AG04450 (cell line): ENCODE measurements at regions not wholly inside any gene's neighbourhood (a gene's known extent, or its start where the extent isn't known, plus 50 kb on each side); places are given as distances from the start of the nearest gene placed in this dataset.

ENCODE experiments used
- CTCF ChIA-PET: fragments of 300-600, 350-600 bp; formaldehyde crosslinking; extraction: SDS; loops from one replicate; lab custom pipeline; 2022; ENCODE audit warnings: antibody characterized with exemption, inconsistent platforms; lab: Charles Lee
- POLR2A ChIA-PET: fragments of 350-600 bp; formaldehyde crosslinking; extraction: SDS; loops from one replicate; lab custom pipeline; 2021; ENCODE audit warnings: antibody characterized with exemption, inconsistent platforms; lab: Yijun Ruan, JAX
- DNase-seq: peaks from one replicate; pipeline ENCODE4 v3.0.0-alpha.2; 2011; ENCODE audit warnings: low read depth, low spot score
- H3K27ac ChIP-seq: one replicate; pipeline ENCODE4 v1.5.1; 2012; ENCODE audit warnings: low read depth, low read length, control low read depth
- H3K27me3 ChIP-seq: one replicate; pipeline ENCODE4 v1.6.0; 2012; ENCODE audit warnings: low read length; ENCODE audit not compliant: control insufficient read depth, insufficient read depth
- H3K4me3 ChIP-seq: 2 replicates; pipeline ENCODE4 v1.5.1; 2011; ENCODE audit warnings: mild to moderate bottlenecking, low read depth, low read length, control low read depth
- H3K9me3 ChIP-seq: 2 replicates; pipeline ENCODE4 v1.5.1; 2012; ENCODE audit warnings: low read length; ENCODE audit not compliant: control insufficient read depth, insufficient read depth
- TF ChIP-seq, protein P1 (sequence below): IDR thresholded peaks from 2 replicates; pipeline ENCODE4 v1.5.1; 2011; ENCODE audit warnings: low read depth, low read length, control low read depth, inconsistent platforms

DNA sequence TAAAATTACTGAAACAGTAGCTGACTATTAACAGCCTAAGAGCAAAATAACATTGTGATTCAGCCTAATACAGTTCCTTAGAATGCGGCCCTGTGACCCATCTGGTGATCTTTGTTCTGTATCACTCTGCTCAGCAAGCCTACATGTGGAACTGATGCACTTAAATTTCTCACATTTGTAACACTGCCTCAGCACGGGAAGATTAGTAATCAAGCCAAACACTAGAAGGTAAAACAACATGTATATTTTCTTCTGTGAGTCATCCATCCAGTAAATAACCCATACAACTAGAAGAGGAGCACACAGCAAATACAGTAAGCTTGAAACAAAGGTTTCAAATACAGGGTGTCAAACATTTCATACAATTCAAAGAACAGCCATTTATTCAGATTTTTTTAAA, 189.7 kb upstream of the NOX3 start:
- no peaks in the 10 kb centered on the region for H3K27me3 ChIP-seq
- CTCF ChIA-PET = no interaction called here
- no peaks in the 10 kb centered on the region for H3K9me3 ChIP-seq
- TF ChIP-seq, protein P1, sequence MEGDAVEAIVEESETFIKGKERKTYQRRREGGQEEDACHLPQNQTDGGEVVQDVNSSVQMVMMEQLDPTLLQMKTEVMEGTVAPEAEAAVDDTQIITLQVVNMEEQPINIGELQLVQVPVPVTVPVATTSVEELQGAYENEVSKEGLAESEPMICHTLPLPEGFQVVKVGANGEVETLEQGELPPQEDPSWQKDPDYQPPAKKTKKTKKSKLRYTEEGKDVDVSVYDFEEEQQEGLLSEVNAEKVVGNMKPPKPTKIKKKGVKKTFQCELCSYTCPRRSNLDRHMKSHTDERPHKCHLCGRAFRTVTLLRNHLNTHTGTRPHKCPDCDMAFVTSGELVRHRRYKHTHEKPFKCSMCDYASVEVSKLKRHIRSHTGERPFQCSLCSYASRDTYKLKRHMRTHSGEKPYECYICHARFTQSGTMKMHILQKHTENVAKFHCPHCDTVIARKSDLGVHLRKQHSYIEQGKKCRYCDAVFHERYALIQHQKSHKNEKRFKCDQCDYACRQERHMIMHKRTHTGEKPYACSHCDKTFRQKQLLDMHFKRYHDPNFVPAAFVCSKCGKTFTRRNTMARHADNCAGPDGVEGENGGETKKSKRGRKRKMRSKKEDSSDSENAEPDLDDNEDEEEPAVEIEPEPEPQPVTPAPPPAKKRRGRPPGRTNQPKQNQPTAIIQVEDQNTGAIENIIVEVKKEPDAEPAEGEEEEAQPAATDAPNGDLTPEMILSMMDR = no peak
- POLR2A ChIA-PET = no interaction called here
- H3K27ac ChIP-seq = no peak overlapping the region
- DNase-seq = no peak
- H3K4me3 ChIP-seq = no peak overlapping the region

DNA sequence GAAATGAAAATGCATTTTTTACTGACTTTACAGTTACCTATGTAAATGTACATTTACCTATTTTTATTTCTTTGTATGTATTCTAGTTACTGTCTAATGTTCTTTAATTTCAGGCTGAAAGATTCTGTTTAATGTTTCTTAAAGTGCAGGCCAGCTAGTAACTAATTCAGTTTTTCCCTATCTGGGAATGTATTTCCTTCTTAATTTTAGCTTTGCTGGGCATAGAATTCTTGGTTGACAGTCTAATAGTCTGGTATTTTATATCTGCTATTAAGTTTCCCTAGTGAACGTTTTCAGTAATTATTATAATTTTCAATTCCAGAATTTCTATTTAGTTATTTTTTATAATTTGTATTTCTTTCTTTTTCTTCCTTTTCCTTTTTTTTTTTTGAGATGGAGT, 186.0 kb upstream of the NOX3 start:
- no peak overlapping the region for H3K27ac ChIP-seq
- ChIA-PET CTCF (no interaction called here), POLR2A (no interaction called here)
- no peak overlapping the region for H3K4me3 ChIP-seq
- no peaks in the 10 kb centered on the region for H3K27me3 ChIP-seq
- DNase-seq = no peak
- TF ChIP-seq, protein P1 = no peak
- H3K9me3 ChIP-seq = no peaks in the 10 kb centered on the region; the same call in 1 of the 2 replicates

DNA sequence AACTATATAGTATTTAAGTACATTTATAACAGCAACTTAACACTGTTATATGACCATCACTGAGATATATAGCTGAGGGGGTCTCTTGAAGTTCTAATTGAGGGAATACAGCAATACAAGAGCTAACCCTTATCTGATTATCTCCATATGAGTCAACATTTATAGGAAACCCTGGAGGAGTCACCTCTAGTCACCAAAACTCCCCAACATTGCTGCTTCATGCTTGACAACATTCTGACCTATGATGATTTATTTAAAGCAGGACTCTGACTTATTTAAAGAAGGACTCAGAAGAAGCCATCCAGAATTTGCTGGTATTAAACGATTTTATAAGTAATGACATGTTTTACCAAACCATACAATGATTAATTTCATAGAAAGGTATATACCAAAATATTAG, 182.6 kb upstream of the NOX3 start:
- ChIA-PET CTCF (interaction anchor here (0.6 kb wide), 1 partner anchor 1215 kb away, joined by 3 read pairs; no protein-coding TSS in a partner anchor), POLR2A (no interaction called here)
- no peak for DNase-seq
- Histone ChIP-seq H3K27me3 (no peaks in the 10 kb centered on the region), H3K4me3 (no peak overlapping the region), H3K27ac (no peak overlapping the region), H3K9me3 (no peaks in the 10 kb centered on the region; the same call in 1 of the 2 replicates)
- TF ChIP-seq, protein P1 = no peak

DNA sequence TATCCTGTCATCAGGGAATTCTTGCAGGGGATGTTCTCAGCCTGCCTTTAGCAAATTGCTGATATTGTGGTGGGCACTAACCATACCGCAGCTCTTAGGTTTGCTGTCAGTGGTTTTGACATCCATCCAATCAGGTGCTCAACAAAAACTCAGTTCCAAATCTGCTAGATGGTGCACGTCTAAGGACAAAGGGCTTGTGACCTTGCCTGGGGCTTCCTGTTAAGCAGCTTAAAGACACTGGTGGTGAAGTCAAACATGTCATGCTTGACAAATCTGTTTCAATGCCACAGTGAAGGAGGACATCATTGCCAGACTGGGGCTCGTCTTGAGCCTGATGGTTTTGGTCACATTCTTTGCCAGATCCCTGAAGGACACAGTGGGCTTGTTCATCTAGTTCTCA, 179.8 kb upstream of the NOX3 start:
- H3K9me3 ChIP-seq = no peaks in the 10 kb centered on the region; the same call in 1 of the 2 replicates
- no peaks in the 10 kb centered on the region for H3K27me3 ChIP-seq
- H3K27ac ChIP-seq = no peak overlapping the region
- TF ChIP-seq, protein P1 = no peak
- POLR2A ChIA-PET = no interaction called here
- no peak overlapping the region for H3K4me3 ChIP-seq
- CTCF ChIA-PET = no interaction called here
- no peak for DNase-seq

DNA sequence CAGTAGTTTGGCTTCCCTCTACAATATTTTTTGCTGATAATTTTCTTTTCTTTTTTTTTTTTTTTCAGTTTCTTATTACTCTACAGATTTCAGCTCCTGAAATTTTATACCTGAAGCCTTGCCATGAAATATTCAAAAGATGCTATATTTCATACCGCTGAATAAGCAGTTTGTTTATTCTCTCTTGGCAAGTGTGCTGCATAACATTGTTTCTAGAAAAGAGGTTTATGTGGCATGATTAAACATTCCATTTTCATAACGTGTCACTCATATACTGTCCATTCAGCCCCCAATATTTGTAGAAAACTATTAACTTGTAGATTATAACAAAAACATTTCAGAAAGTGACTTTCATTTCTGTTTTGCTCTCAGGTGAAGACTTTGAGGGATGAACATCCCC, 174.4 kb upstream of the NOX3 start:
- DNase-seq = no peak
- Histone ChIP-seq H3K9me3 (no peaks in the 10 kb centered on the region), H3K27ac (no peak overlapping the region), H3K27me3 (no peaks in the 10 kb centered on the region), H3K4me3 (no peak overlapping the region)
- ChIA-PET POLR2A (interaction anchor here (0.7 kb wide), 1 partner anchor 385 kb away, joined by 3 read pairs; no protein-coding TSS in a partner anchor), CTCF (no interaction called here)
- TF ChIP-seq, protein P1 = no peak
